C4-2B (cell line): ENCODE measurements at regions not wholly inside any gene's neighbourhood (a gene's known extent, or its start where the extent isn't known, plus 50 kb on each side); places are given as distances from the start of the nearest gene placed in this dataset.

ENCODE experiments used
- H3K27ac ChIP-seq: fragments of 450-650 bp; 2 replicates; pipeline ENCODE4 v1.5.1; 2017
- CTCF ChIP-seq: fragments of 450-650 bp; conservative IDR thresholded peaks from 2 replicates; pipeline ENCODE4 v1.5.1; 2017; ENCODE audit warnings: mild to moderate bottlenecking
- ZFX ChIP-seq: fragments of 450-650 bp; IDR thresholded peaks from 2 replicates; pipeline ENCODE4 v1.6.1; 2017

GRCh38 chr4:14908635-14909034 is 93.6 kb upstream of the CPEB2 start:
- H3K27ac ChIP-seq: no peak overlapping the region
- no peak for TF ChIP-seq ZFX
- no peak for TF ChIP-seq CTCF

- TF ChIP-seq ZFX (no peak), CTCF (no peak)
- H3K27ac ChIP-seq: no peak overlapping the region
Observed at GRCh38 chr4:14910411-14910810, 91.9 kb upstream of the CPEB2 start.

DNA sequence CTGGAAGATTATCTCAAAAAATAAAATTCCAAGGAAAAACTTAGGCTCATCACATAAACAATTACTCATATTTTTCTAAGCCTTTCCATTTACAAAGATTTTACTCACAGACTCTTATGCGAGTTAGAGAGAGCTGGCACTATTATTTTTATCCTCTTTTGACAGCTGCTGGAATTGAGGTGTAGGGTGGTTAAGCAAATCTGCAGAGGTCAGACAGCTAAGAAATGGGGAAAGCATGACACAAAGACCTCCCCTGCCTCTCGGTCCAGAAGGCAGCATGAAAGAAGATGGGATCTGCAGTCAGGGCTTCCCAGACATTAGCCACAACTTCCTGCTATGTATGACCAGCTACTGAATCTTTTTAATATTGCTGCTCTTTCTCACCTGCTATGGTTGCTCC is 89.9 kb upstream of the CPEB2 start:
- no peak overlapping the region for H3K27ac ChIP-seq
- TF ChIP-seq CTCF: no peak
- TF ChIP-seq ZFX: no peak

DNA sequence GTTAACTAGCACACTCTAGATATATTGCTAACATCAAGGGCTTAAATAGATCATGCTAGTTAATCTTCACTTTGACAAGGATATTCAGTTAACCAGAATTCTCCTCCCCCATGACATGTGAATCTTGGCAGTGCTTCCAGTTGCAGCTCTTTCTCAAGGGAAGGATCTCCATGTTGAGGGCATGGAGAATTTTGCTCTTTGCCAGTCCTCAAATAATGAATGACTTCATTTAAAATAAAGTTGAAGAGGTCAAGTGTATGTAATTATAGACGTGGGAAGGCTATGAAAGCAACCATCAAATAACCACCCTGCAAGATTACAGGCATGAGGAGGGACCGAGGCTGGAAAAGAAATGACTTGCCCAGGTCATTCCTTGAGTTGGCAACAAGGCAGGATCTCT is 87.3 kb upstream of the CPEB2 start:
- no peak for TF ChIP-seq ZFX
- TF ChIP-seq CTCF: no peak
- no peak overlapping the region for H3K27ac ChIP-seq

DNA sequence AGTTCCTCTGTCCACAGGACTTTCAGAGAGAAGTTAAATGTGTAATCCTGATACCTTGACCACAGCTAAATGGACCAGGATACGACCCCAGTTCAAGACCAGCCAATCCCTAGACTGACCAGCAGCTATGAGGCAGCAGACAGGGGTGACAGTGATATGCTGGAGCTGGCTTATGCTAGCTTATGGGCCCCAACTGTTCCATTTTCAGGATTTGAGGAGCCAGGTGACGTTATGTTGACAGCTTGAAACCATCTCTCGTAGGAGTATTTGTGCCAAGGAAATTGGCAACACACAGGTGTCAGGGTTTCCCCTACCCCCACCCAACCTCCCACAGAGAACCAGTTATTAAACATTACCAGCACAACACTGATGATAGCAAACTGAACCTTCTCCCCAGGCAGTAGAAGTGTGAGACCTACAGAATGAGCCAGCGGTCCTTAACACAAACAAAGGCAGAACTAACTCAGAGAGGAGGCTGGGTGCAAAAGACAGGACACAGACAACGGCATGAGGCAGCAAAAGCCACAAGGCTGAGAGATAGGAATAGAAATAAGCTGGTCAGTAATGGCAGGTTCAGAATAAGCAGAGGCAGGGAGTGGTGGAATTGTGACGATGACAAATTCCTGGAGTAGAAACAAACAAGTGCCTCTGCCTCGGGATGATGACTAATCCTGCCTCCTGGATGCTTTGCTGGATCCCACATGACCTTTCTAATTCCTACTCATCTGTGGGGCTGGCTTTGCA is 85.6 kb upstream of the CPEB2 start:
- no peak overlapping the region for H3K27ac ChIP-seq
- no peak for TF ChIP-seq CTCF
- no peak for TF ChIP-seq ZFX

GRCh38 chr4:14917298-14917633 is 85.0 kb upstream of the CPEB2 start:
- H3K27ac ChIP-seq: no peak overlapping the region
- TF ChIP-seq ZFX (no peak), CTCF (no peak)

GRCh38 chr4:14918336-14918735 is 83.9 kb upstream of the CPEB2 start:
- no peak overlapping the region for H3K27ac ChIP-seq
- no peak for TF ChIP-seq ZFX
- TF ChIP-seq CTCF: no peak
